Erythroblast (primary cell): ENCODE measurements at regions not wholly inside any gene's neighbourhood (a gene's known extent, or its start where the extent isn't known, plus 50 kb on each side); places are given as distances from the start of the nearest gene placed in this dataset.

Experiments
- DNase-seq, 2 experiments: peaks; one replicate each; lab custom pipeline; 2025; lab: John Stamatoyannopoulos, UW
- GATA1 ChIP-seq: IDR thresholded peaks from 2 replicates; pipeline ENCODE4 v1.6.1; 2011; ENCODE audit warnings: low read depth, mild to moderate bottlenecking, control low read depth, low read length, moderate library complexity
- POLR2A ChIP-seq: IDR thresholded peaks from 2 replicates; pipeline ENCODE4 v1.6.1; 2011; ENCODE audit warnings: mild to moderate bottlenecking, low read length

GRCh38 chr6:120899932-120900331 lies 434.3 kb downstream of the TBC1D32 start:
- DNase-seq, result no peak
- TF ChIP-seq POLR2A (no peak), GATA1 (no peak)

- TF ChIP-seq POLR2A, result no peak
These were observed 440.2 kb downstream of the TBC1D32 start for GRCh38 chr6:120894077-120894476.

GRCh38 chr6:120876931-120877330 lies 457.3 kb downstream of the TBC1D32 start:
- no peak for DNase-seq

More at GRCh38 chr6:120894077-120894476, 440.2 kb downstream of the TBC1D32 start:
- no peak for DNase-seq

GRCh38 chr6:120876424-120876823 lies 457.9 kb downstream of the TBC1D32 start:
- TF ChIP-seq POLR2A, result no peak
- no peak for TF ChIP-seq GATA1
- DNase-seq, result no peak

More at GRCh38 chr6:120876931-120877330, 457.3 kb downstream of the TBC1D32 start:
- no peak for TF ChIP-seq GATA1
- TF ChIP-seq POLR2A, result no peak

- TF ChIP-seq GATA1, result no peak
- no peak for TF ChIP-seq POLR2A
- DNase-seq, result no peak
These were observed 458.4 kb downstream of the TBC1D32 start for GRCh38 chr6:120875900-120876299.

DNA sequence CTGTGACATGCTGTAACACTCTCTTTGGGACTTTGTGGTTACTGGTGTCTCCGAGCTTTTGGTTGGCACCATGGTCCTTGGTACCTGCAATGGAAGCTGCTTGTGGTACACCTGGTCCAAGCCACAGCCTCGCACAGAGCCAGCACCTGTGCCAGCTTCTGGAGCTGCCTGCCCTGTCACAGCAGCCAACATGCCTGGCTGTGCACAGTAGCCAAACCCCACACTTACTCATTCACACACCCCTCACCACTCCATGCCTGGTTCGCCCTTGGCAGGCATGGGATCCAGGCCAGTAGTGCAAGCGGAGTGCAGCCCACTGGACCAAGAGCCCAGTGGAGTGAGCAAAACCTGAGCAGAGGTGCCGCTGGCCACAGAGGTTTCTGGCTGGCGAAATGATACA lies 459.9 kb downstream of the TBC1D32 start:
- no peak for DNase-seq
- TF ChIP-seq POLR2A, result no peak
- no peak for TF ChIP-seq GATA1

GRCh38 chr6:120873125-120873865 lies 461.0 kb downstream of the TBC1D32 start:
- TF ChIP-seq POLR2A (no peak), GATA1 (no peak)
- DNase-seq, result no peak

- no peak for DNase-seq
- TF ChIP-seq POLR2A (no peak), GATA1 (no peak)
These were observed 462.1 kb downstream of the TBC1D32 start for GRCh38 chr6:120872262-120872578.

DNA sequence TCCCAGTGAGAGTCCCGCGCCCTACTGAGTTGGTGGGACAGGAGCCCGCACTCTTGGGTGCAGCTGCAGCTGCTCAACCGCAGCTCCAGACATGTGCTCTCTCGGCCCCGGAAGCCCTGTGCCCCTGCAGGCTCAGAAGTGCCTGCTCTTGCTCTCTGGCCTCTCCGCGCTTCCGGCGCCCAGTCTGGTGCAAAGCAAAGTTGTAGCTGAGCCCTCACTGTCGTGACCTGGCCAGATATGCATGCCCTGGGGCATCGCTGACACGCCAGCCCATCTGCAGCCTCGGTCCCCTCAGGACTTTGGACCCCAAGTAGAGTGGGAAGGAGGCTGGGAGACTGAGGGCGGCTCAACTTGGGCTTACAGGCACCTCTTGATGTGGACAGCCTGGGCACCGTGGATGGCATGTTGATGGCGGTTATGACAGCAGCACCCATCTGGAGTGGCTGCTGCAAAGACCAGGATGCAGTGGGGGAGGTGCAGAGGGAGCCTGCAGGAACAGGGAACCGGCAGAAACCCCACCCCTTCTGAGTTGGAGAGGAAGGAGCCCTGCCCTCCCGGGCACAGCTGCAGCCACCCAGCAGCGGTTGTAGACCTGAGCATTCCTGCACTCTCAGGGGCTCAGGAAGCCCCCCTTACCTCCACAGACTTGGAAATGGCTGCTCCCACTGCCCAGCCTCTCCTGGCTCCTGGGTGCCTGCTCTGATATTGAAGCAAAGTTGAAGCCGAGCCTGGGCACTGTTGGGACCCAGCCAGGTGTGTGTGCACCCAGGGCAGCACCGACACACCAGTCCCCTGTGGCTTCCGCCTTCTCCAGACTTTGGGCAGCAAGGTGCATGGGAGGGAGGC lies 462.6 kb downstream of the TBC1D32 start:
- no peak for TF ChIP-seq GATA1
- no peak for TF ChIP-seq POLR2A
- DNase-seq, result no peak

GRCh38 chr6:120869397-120869796 lies 464.9 kb downstream of the TBC1D32 start:
- TF ChIP-seq POLR2A (no peak), GATA1 (no peak)
- no peak for DNase-seq

DNA sequence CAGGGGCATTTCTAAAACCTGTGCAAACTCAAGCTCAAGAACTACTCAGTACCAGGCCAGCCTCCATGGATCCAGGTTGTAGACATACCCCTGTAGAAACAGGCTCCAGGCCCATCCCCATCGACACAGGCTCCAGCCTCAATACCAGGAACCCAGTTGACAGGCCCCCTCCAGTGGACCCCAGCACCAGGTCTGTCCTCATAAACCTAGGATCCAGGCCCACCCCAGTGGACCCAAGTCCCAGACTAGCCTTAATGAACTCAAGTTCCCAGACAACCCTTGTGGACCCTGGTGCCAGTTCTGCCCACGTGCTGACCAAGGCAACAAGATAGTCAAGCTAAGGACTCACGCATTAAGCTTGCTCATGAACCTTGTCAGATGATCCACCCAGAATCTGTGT lies 476.9 kb downstream of the TBC1D32 start:
- TF ChIP-seq POLR2A, result no peak
- TF ChIP-seq GATA1, result no peak
- no peak for DNase-seq

DNA sequence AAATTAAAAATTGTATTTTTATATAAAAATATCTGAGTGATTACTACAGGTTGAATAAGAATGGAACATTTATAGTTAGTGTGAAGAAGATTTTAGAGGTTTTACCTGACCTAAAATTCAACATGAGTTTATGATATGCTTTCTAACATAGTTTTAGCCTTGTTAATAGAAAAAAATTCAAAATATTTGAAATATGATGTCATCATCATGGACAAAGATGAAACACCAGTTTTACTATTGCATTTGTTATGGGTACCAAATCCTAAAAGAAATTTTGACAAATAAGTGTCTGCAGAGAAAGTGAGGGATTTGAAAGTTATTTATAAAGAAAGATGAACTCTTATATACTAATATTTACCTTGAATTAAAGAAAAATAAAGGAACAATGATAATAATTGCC lies 479.7 kb downstream of the TBC1D32 start:
- no peak for DNase-seq
- no peak for TF ChIP-seq GATA1
- TF ChIP-seq POLR2A, result no peak

- TF ChIP-seq POLR2A, result no peak
- TF ChIP-seq GATA1, result no peak
- no peak for DNase-seq
These were observed 480.8 kb downstream of the TBC1D32 start for GRCh38 chr6:120853489-120853888.

DNA sequence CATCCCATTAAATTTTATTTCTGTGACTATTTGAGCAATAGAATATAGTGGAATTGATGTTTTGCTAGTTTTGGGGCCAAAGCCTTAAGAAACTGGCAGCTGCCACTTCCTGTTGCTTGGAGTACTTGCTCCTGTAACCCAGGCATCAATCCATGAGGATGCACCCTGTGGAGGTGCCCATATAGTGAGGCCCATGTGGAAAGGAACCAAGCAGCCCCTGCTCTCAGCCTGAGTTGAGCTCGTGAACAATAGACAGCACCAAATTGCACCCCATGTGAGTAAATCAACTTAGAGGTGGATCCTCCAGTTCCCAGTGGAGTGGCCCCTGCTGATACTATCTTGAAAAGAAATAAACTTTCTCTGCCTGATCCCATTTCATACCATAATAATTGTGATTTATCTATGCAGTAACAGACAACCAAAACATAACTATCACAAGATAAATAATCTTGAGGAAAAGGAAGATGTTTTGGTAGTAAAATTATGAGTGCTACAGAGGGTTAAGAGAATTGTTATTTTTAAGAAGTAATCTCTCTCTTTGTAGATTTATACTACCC lies 481.9 kb downstream of the TBC1D32 start:
- TF ChIP-seq POLR2A (no peak), GATA1 (no peak)
- DNase-seq, result no peak

DNA sequence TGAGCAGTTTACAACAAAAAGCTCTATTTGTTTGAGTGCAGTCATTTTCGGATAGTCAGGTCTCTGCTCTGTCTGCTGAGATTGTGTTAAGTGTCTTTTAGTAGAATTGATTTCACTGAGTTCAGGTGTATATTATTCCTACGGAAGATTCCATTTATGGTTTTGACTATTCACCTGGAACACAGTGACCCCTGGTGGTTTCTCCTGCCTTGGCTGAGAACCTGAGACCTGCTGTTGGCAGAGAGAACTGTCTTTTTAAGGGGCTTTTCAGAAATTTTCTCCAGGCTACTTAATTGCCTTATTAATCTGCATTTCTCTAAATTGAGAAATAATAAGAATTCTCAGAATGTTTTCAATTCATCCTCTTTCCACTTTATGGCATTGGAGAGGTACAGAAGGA lies 508.0 kb downstream of the TBC1D32 start:
- TF ChIP-seq POLR2A, result no peak
- no peak for TF ChIP-seq GATA1
- DNase-seq, result peak; percentile 1 to 18
